ENCODE measurements at regions not wholly inside any gene's neighbourhood (a gene's known extent, or its start where the extent isn't known, plus 50 kb on each side); places are given as distances from the start of the nearest gene placed in this dataset.

DNA sequence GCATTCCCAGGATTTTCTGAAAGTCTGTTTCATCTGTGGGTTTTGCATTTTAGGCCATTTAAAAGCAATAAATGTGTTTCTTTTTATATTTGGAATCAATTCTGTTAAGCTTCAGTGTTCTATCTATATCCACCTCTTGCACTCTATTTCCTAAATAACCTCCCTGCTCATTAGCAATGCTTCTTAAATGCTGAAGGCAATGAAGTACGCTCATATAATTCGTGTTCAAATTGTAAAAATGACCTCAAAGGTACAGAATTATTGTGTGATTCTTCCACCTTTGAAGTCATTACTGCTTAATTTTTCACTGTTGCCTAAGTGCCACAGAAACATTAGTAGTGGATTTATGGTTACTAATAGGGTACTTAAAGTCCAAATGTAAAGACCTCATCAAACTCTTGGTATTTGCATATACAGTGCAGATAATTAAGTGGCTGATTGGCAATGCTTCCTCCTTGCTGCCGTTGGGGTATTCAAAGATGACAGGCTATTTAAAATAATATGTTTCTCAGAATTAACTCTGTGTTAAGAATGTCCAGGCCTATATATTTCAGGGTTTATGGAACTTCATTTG, 730.8 kb downstream of the TECRL start:
- Mint-ChIP-seq H3K27ac (no peak overlapping the region), H3K4me1 (ENCODE audit: low read depth) (no peaks in the 10 kb centered on the region), H3K36me3 (ENCODE audit: insufficient read depth) (no peaks in the 10 kb centered on the region), H3K27me3 (no peaks in the 10 kb centered on the region), H3K9me3 (ENCODE audit: low read depth) (no peaks in the 10 kb centered on the region), H3K4me3 (ENCODE audit: low read depth) (no peak overlapping the region)
- TF ChIP-seq, protein P1, sequence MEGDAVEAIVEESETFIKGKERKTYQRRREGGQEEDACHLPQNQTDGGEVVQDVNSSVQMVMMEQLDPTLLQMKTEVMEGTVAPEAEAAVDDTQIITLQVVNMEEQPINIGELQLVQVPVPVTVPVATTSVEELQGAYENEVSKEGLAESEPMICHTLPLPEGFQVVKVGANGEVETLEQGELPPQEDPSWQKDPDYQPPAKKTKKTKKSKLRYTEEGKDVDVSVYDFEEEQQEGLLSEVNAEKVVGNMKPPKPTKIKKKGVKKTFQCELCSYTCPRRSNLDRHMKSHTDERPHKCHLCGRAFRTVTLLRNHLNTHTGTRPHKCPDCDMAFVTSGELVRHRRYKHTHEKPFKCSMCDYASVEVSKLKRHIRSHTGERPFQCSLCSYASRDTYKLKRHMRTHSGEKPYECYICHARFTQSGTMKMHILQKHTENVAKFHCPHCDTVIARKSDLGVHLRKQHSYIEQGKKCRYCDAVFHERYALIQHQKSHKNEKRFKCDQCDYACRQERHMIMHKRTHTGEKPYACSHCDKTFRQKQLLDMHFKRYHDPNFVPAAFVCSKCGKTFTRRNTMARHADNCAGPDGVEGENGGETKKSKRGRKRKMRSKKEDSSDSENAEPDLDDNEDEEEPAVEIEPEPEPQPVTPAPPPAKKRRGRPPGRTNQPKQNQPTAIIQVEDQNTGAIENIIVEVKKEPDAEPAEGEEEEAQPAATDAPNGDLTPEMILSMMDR (IDR thresholded peaks at IDR 0.05; ENCODE audit: unreplicated experiment) = no peak
- DNase-seq (ENCODE audit: low spot score, unreplicated experiment) = no peak

DNA sequence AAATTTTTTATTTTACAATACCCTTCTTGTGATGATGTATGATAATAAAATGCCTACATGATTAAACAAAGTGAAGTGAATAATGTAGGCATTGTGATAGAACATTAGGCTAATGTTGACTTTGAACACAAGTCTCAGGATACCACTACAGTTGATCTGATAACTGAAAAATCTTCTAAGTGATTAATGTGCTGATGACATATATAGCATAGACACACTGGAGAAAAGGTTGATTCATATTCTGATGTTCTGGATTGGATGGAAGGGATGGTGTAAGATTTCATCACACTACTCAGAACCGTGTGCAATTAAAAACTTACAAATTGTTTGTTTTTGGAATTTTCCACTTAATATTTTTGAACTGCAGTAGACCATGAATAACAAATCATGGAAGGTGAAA, 738.5 kb downstream of the TECRL start:
- TF ChIP-seq, protein P1 (IDR thresholded peaks at IDR 0.05; ENCODE audit: unreplicated experiment) = no peak
- Mint-ChIP-seq H3K4me1 (ENCODE audit: low read depth) (no peaks in the 10 kb centered on the region), H3K27ac (no peak overlapping the region), H3K9me3 (ENCODE audit: low read depth) (peaks cover 3% of the 10 kb centered on the region), H3K36me3 (ENCODE audit: insufficient read depth) (no peaks in the 10 kb centered on the region), H3K27me3 (no peaks in the 10 kb centered on the region), H3K4me3 (ENCODE audit: low read depth) (no peak overlapping the region)
- no peak for DNase-seq (ENCODE audit: low spot score, unreplicated experiment)

DNA sequence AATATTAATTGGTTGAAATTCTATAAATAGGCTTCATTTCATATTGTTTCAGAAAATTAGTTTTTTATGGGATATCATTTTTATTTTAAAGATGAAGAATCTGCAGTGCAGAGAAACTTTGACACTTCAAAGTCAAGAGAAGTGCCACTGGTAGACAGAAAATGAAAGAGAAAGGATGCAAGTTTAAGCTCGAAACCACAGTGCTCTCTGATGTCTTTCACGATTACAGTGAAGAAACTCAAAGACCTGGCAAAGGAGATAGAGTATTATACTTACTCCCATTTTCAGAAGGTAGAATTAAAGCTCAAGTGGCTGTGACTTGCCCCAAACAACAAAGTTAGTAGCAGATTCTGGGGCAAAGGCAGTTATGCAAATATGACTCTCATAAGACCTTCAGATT, 745.4 kb downstream of the TECRL start:
- Mint-ChIP-seq H3K27ac (no peak overlapping the region), H3K4me1 (ENCODE audit: low read depth) (peaks cover 4% of the 10 kb centered on the region), H3K9me3 (ENCODE audit: low read depth) (peaks cover 10% of the 10 kb centered on the region)

DNA sequence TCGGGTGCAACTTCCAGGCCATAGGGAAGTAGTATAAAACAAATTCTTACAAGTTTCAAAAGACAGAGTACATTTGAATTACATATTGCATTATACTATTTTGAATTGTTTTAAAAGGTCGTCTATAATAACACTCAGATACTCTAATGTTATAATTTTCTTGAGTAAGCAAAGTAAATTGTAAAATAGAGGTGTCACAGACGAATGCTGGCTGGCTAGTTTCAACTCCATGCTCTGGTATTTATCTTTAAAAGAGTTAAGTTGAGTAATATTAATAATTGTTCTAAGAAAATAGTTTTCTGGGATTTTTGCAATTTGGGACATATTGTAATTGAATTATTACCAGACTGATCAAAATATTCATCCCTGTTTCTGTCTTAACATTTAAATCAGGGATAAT, 764.9 kb downstream of the TECRL start:
- Mint-ChIP-seq H3K36me3 (ENCODE audit: insufficient read depth) (no peaks in the 10 kb centered on the region), H3K27ac (no peak overlapping the region), H3K27me3 (no peaks in the 10 kb centered on the region), H3K9me3 (ENCODE audit: low read depth) (no peaks in the 10 kb centered on the region), H3K4me3 (ENCODE audit: low read depth) (no peak overlapping the region), H3K4me1 (ENCODE audit: low read depth) (no peaks in the 10 kb centered on the region)
- no peak for DNase-seq (ENCODE audit: low spot score, unreplicated experiment)
- TF ChIP-seq, protein P1 (IDR thresholded peaks at IDR 0.05; ENCODE audit: unreplicated experiment) = no peak

More for the DNA sequence above, 745.4 kb downstream of the TECRL start:
- Mint-ChIP-seq H3K4me3 (ENCODE audit: low read depth) (no peak overlapping the region), H3K27me3 (no peaks in the 10 kb centered on the region), H3K36me3 (ENCODE audit: insufficient read depth) (no peaks in the 10 kb centered on the region)
- DNase-seq (ENCODE audit: low spot score, unreplicated experiment) = no peak
- TF ChIP-seq, protein P1 (IDR thresholded peaks at IDR 0.05; ENCODE audit: unreplicated experiment) = no peak

DNA sequence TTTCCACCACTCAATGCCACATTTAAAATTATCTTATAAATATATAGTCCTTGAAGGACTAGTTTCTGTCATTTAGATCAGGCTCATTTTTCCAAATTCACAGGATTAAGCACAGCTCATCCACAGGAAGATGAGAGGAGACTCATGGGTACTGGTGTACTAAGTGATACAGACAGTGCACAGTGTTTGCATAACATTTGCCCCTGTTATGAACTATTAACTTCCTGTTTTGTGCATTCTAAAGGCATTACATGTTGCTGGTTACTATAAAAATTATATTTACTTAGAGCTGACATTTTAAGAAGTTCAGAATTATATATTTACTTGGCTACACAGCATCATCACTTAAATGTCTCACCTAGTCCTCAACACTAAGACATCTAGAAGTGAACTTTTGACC, 772.0 kb downstream of the TECRL start:
- Mint-ChIP-seq H3K4me1 (ENCODE audit: low read depth) (no peaks in the 10 kb centered on the region), H3K27ac (no peak overlapping the region), H3K27me3 (no peaks in the 10 kb centered on the region), H3K36me3 (ENCODE audit: insufficient read depth) (no peaks in the 10 kb centered on the region), H3K4me3 (ENCODE audit: low read depth) (no peak overlapping the region), H3K9me3 (ENCODE audit: low read depth) (no peaks in the 10 kb centered on the region)
- TF ChIP-seq, protein P1 (IDR thresholded peaks at IDR 0.05; ENCODE audit: unreplicated experiment) = no peak
- DNase-seq (ENCODE audit: low spot score, unreplicated experiment) = no peak
